ENCODE measurements at regions not wholly inside any gene's neighbourhood (a gene's known extent, or its start where the extent isn't known, plus 50 kb on each side); places are given as distances from the start of the nearest gene placed in this dataset.

- DNase-seq (ENCODE audit: low read depth, low spot score) = no peak
- ChIA-PET SMC1A (ENCODE audit: uncharacterized antibody, unreplicated experiment) (interaction anchor here (1.2 kb wide), 1 partner anchor 28 kb away, joined by 4 read pairs; no protein-coding TSS in a partner anchor), POLR2A (no interaction called here), CTCF (interaction anchor here (1.0 to 5.3 kb wide), 4 partner anchors 8 to 17 kb away, joined by 3 to 17 read pairs (median 4); no protein-coding TSS in a partner anchor), RAD21 (ENCODE audit: unreplicated experiment) (no interaction called here)
- no peak overlapping the region for H2AFZ ChIP-seq (ENCODE audit: control insufficient read depth, low read depth, low read length)
- H4K20me1 ChIP-seq (ENCODE audit: control insufficient read depth, insufficient read depth) = no peaks in the 10 kb centered on the region
- no peak overlapping the region for H3K9ac ChIP-seq (ENCODE audit: control insufficient read depth, insufficient read depth, low read length)
- H3K27me3 ChIP-seq (replicated peaks in 1 of 2; ENCODE audit: control insufficient read depth in 2 of 2, insufficient read depth in 2 of 2, low read length in 1 of 2) = no peaks in the 10 kb centered on the region
- no peak overlapping the region for H3K4me2 ChIP-seq (ENCODE audit: control insufficient read depth, insufficient read depth)
- H3K9me3 ChIP-seq (replicated peaks; ENCODE audit: control insufficient read depth, insufficient read depth, low read length) = no peaks in the 10 kb centered on the region
- WGBS (ENCODE audit: insufficient coverage, insufficient replicate concordance, low lambda C conversion rate, missing lambda C conversion rate) = 65% methylated on average over 4 of the region's 4 CpGs
- no peaks in the 10 kb centered on the region for H3K79me2 ChIP-seq (ENCODE audit: control insufficient read depth, insufficient read depth, low read length)
- no TSS peak for BruUV-seq (replicated peaks)
- H3K4me3 ChIP-seq = no peak overlapping the region
- no peaks in the 10 kb centered on the region for H3K4me1 ChIP-seq (ENCODE audit: control insufficient read depth, insufficient read depth, low read length)
- no peak overlapping the region for H3K27ac ChIP-seq (ENCODE audit: control insufficient read depth, insufficient read depth)
- intact Hi-C loops (cut with micrococcal nuclease; ENCODE audit: unreplicated experiment) = no loop called here
- H3K36me3 ChIP-seq (ENCODE audit: control insufficient read depth in 2 of 2, insufficient read depth in 2 of 2, low read length in 1 of 2) = no peaks in the 10 kb centered on the region
- in situ Hi-C loops (cut with MboI) = no loop called here
- FAIRE-seq = no peak
- no peak for ATAC-seq
- TF ChIP-seq BRCA1 (IDR thresholded peaks at IDR 0.05; ENCODE audit: low read depth, low read length) (no peak), FOXM1 (IDR thresholded peaks at IDR 0.05; ENCODE audit: low read depth, low read length) (no peak), REST (IDR thresholded peaks at IDR 0.05; ENCODE audit: low read depth, low read length) (no peak), RFX5 (IDR thresholded peaks at IDR 0.05; ENCODE audit: low read depth, low read length) (no peak), TCF12 (IDR thresholded peaks at IDR 0.05; ENCODE audit: low read depth, low read length) (no peak), CBX5 (IDR thresholded peaks at IDR 0.05; ENCODE audit: low read depth) (no peak), ELK1 (IDR thresholded peaks at IDR 0.05; ENCODE audit: low read depth, low read length) (no peak), SREBF1 (IDR thresholded peaks at IDR 0.05; ENCODE audit: low read length) (no peak), ATF2 (IDR thresholded peaks at IDR 0.05; ENCODE audit: low read length) (no peak), BACH1 (IDR thresholded peaks at IDR 0.05; ENCODE audit: borderline replicate concordance) (no peak), MAX (IDR thresholded peaks at IDR 0.05; ENCODE audit: low read depth, low read length) (no peak), POLR2AphosphoS5 (IDR thresholded peaks at IDR 0.05; ENCODE audit: low read length) (no peak), CTCF (IDR thresholded peaks at IDR 0.05 in 2 of 3, conservative IDR thresholded peaks at IDR 0.05 in 1 of 3; ENCODE audit: control insufficient read depth in 2 of 3, extremely low read depth in 1 of 3, insufficient read depth in 1 of 3, low read depth in 3 of 3, low read length in 3 of 3) (no peak), NBN (IDR thresholded peaks at IDR 0.05) (no peak), TCF3 (IDR thresholded peaks at IDR 0.05; ENCODE audit: borderline replicate concordance, insufficient read depth, low read depth, low read length) (no peak)
Measured at GRCh38 chr4:71237641-71238040, 101.2 kb upstream of the SLC4A4 start.
